ENCODE measurements at regions not wholly inside any gene's neighbourhood (a gene's known extent, or its start where the extent isn't known, plus 50 kb on each side); places are given as distances from the start of the nearest gene placed in this dataset.

GRCh38 chr2:20137131-20137571, 85.7 kb upstream of the LAPTM4A start:
- DNase-seq: no peak
- no peaks in the 10 kb centered on the region for H3K9me3 ChIP-seq
- no peaks in the 10 kb centered on the region for H3K27me3 ChIP-seq
- H3K36me3 ChIP-seq: no peaks in the 10 kb centered on the region
- no peak overlapping the region for H3K4me3 ChIP-seq

GRCh38 chr2:20136149-20136548, 84.7 kb upstream of the LAPTM4A start:
- H3K4me3 ChIP-seq: no peak overlapping the region
- H3K36me3 ChIP-seq: no peaks in the 10 kb centered on the region
- DNase-seq: no peak
- no peaks in the 10 kb centered on the region for H3K27me3 ChIP-seq
- no peaks in the 10 kb centered on the region for H3K9me3 ChIP-seq

- no peaks in the 10 kb centered on the region for H3K27me3 ChIP-seq
- H3K4me3 ChIP-seq: no peak overlapping the region
- H3K36me3 ChIP-seq: no peaks in the 10 kb centered on the region
- no peaks in the 10 kb centered on the region for H3K9me3 ChIP-seq
- peak; percentile 68 for DNase-seq
These were observed 84.2 kb upstream of the LAPTM4A start for GRCh38 chr2:20135631-20136050.

GRCh38 chr2:20132990-20133535, 81.6 kb upstream of the LAPTM4A start:
- Histone ChIP-seq H3K36me3 (no peaks in the 10 kb centered on the region), H3K9me3 (no peaks in the 10 kb centered on the region), H3K27me3 (no peaks in the 10 kb centered on the region), H3K4me3 (no peak overlapping the region)
- no peak for DNase-seq

GRCh38 chr2:20130821-20131645, 79.6 kb upstream of the LAPTM4A start:
- Histone ChIP-seq H3K9me3 (no peaks in the 10 kb centered on the region), H3K36me3 (no peaks in the 10 kb centered on the region), H3K27me3 (no peaks in the 10 kb centered on the region), H3K4me3 (no peak overlapping the region)
- no peak for DNase-seq

GRCh38 chr2:20130160-20130560, 78.7 kb upstream of the LAPTM4A start:
- H3K4me3 ChIP-seq: no peak overlapping the region
- H3K9me3 ChIP-seq: no peaks in the 10 kb centered on the region
- H3K36me3 ChIP-seq: no peaks in the 10 kb centered on the region
- no peak for DNase-seq
- H3K27me3 ChIP-seq: no peaks in the 10 kb centered on the region

- Histone ChIP-seq H3K27me3 (no peaks in the 10 kb centered on the region), H3K36me3 (no peaks in the 10 kb centered on the region), H3K9me3 (no peaks in the 10 kb centered on the region), H3K4me3 (no peak overlapping the region)
- no peak for DNase-seq
These were observed 78.1 kb upstream of the LAPTM4A start for GRCh38 chr2:20129331-20130159.

GRCh38 chr2:20128506-20129330, 77.3 kb upstream of the LAPTM4A start:
- no peaks in the 10 kb centered on the region for H3K27me3 ChIP-seq
- DNase-seq: no peak
- no peak overlapping the region for H3K4me3 ChIP-seq
- H3K36me3 ChIP-seq: no peaks in the 10 kb centered on the region
- H3K9me3 ChIP-seq: no peaks in the 10 kb centered on the region

GRCh38 chr2:20126469-20126868, 75.0 kb upstream of the LAPTM4A start:
- H3K9me3 ChIP-seq: no peaks in the 10 kb centered on the region
- H3K4me3 ChIP-seq: no peak overlapping the region
- no peaks in the 10 kb centered on the region for H3K36me3 ChIP-seq
- H3K27me3 ChIP-seq: no peaks in the 10 kb centered on the region
- no peak for DNase-seq

GRCh38 chr2:20126040-20126439, 74.6 kb upstream of the LAPTM4A start:
- no peaks in the 10 kb centered on the region for H3K36me3 ChIP-seq

GRCh38 chr2:20125616-20126015, 74.2 kb upstream of the LAPTM4A start:
- Histone ChIP-seq H3K9me3 (no peaks in the 10 kb centered on the region), H3K27me3 (no peaks in the 10 kb centered on the region), H3K36me3 (no peaks in the 10 kb centered on the region), H3K4me3 (no peak overlapping the region)
- no peak for DNase-seq

More at GRCh38 chr2:20126040-20126439, 74.6 kb upstream of the LAPTM4A start:
- no peaks in the 10 kb centered on the region for H3K9me3 ChIP-seq
- H3K27me3 ChIP-seq: no peaks in the 10 kb centered on the region
- no peak overlapping the region for H3K4me3 ChIP-seq
- no peak for DNase-seq

GRCh38 chr2:20125164-20125563, 73.7 kb upstream of the LAPTM4A start:
- H3K9me3 ChIP-seq: no peaks in the 10 kb centered on the region
- peak; percentile 72 for DNase-seq
- no peaks in the 10 kb centered on the region for H3K36me3 ChIP-seq
- H3K27me3 ChIP-seq: no peaks in the 10 kb centered on the region
- no peak overlapping the region for H3K4me3 ChIP-seq

- no peaks in the 10 kb centered on the region for H3K9me3 ChIP-seq
- no peak for DNase-seq
- H3K27me3 ChIP-seq: no peaks in the 10 kb centered on the region
- H3K36me3 ChIP-seq: no peaks in the 10 kb centered on the region
- H3K4me3 ChIP-seq: no peak overlapping the region
These were observed 72.6 kb upstream of the LAPTM4A start for GRCh38 chr2:20123871-20124594.

- no peak for DNase-seq
- no peak overlapping the region for H3K4me3 ChIP-seq
- no peaks in the 10 kb centered on the region for H3K36me3 ChIP-seq
- no peaks in the 10 kb centered on the region for H3K27me3 ChIP-seq
- no peaks in the 10 kb centered on the region for H3K9me3 ChIP-seq
These were observed 71.4 kb upstream of the LAPTM4A start for GRCh38 chr2:20122864-20123263.

GRCh38 chr2:20120569-20121416, 69.4 kb upstream of the LAPTM4A start:
- DNase-seq: no peak
- Histone ChIP-seq H3K4me3 (no peak overlapping the region), H3K27me3 (no peaks in the 10 kb centered on the region), H3K9me3 (no peaks in the 10 kb centered on the region), H3K36me3 (no peaks in the 10 kb centered on the region)
